IMR-90 (cell line): ENCODE measurements at regions not wholly inside any gene's neighbourhood (a gene's known extent, or its start where the extent isn't known, plus 50 kb on each side); places are given as distances from the start of the nearest gene placed in this dataset.

ENCODE experiments used
- ATAC-seq: fragments of 200-7000 bp; cut with Tn5 transposase; 2 replicates; pipeline ENCODE4 v1.9.1; 2020; ENCODE audit warnings: low read depth, mild to moderate bottlenecking, moderate library complexity
- BruUV-seq: library from RNA; stranded (reverse); fragments of 400-500 nt; replicated peaks from 2 replicates; lab custom pipeline; 2021; lab: Mats Ljungman, UMichigan
- CTCF ChIA-PET: fragments of 300-600 bp; formaldehyde crosslinking; extraction: SDS; loops from one replicate; lab custom pipeline; 2021; ENCODE audit warnings: antibody characterized with exemption; lab: Yijun Ruan, JAX
- POLR2A ChIA-PET: fragments of 300-600 bp; sonication (Branson Sonifier 250); formaldehyde crosslinking; loops from one replicate; lab custom pipeline; 2022; ENCODE audit warnings: antibody characterized with exemption; ENCODE audit not compliant: unreplicated experiment; lab: Charles Lee
- DNase-seq: peaks from one replicate; pipeline ENCODE4 v3.0.0; 2013
- H2AFZ ChIP-seq: replicated peaks from 2 replicates; pipeline ENCODE3; 2013; ENCODE audit warnings: low read length, mild to moderate bottlenecking; ENCODE audit not compliant: poor library complexity
- H2AK5ac ChIP-seq: 2 replicates; pipeline ENCODE4 v1.6.1; 2013; ENCODE audit warnings: low read depth, low read length, inconsistent platforms
- H2AK9ac ChIP-seq: replicated peaks from 2 replicates; pipeline ENCODE3; 2013; ENCODE audit warnings: mild to moderate bottlenecking, low read depth, low read length, moderate library complexity; ENCODE audit not compliant: poor library complexity
- H2BK120ac ChIP-seq: 2 replicates; pipeline ENCODE4 v1.6.1; 2013; ENCODE audit warnings: low read depth, low read length, inconsistent platforms
- H2BK15ac ChIP-seq: 3 replicates; pipeline ENCODE4 v1.6.1; 2013; ENCODE audit warnings: low read depth, low read length, inconsistent platforms
- H2BK20ac ChIP-seq: 2 replicates; pipeline ENCODE4 v1.6.1; 2013; ENCODE audit warnings: low read depth, mild to moderate bottlenecking, inconsistent platforms, low read length, moderate library complexity
- H2BK5ac ChIP-seq: 2 replicates; pipeline ENCODE4 v1.6.1; 2013; ENCODE audit warnings: mild to moderate bottlenecking, low read depth, low read length, inconsistent platforms; ENCODE audit not compliant: poor library complexity, severe bottlenecking
- H3K14ac ChIP-seq: replicated peaks from 2 replicates; pipeline ENCODE4 v1.6.1; 2013; ENCODE audit warnings: low read depth, low read length, inconsistent platforms
- H3K18ac ChIP-seq: 2 replicates; pipeline ENCODE4 v1.6.1; 2013; ENCODE audit warnings: low read depth, low read length, control low read depth
- H3K23ac ChIP-seq: 2 replicates; pipeline ENCODE4 v1.6.1; 2013; ENCODE audit warnings: low read depth, low read length, inconsistent platforms
- H3K27ac ChIP-seq: 2 replicates; pipeline ENCODE4 v1.5.1; 2013; ENCODE audit warnings: mild to moderate bottlenecking, control low read depth, low read length; ENCODE audit not compliant: insufficient read depth
- H3K27me3 ChIP-seq: 2 replicates; pipeline ENCODE4 v1.6.1; 2013; ENCODE audit warnings: low read length; ENCODE audit not compliant: control insufficient read depth, insufficient read depth
- H3K36me3 ChIP-seq: 2 replicates; pipeline ENCODE4 v1.6.1; 2013; ENCODE audit warnings: low read length, mixed read lengths; ENCODE audit not compliant: control insufficient read depth, insufficient read depth
- H3K4ac ChIP-seq: 2 replicates; pipeline ENCODE4 v1.6.1; 2013; ENCODE audit warnings: low read depth, low read length, inconsistent platforms
- H3K4me1 ChIP-seq: 2 replicates; pipeline ENCODE4 v1.6.1; 2013; ENCODE audit warnings: low read length, mixed read lengths; ENCODE audit not compliant: control insufficient read depth, insufficient read depth
- H3K4me2 ChIP-seq: 2 replicates; pipeline ENCODE4 v1.6.1; 2013; ENCODE audit warnings: low read depth, mild to moderate bottlenecking, control low read depth, low read length, moderate library complexity
- H3K4me3 ChIP-seq: 2 replicates; pipeline ENCODE4 v1.5.1; 2013; ENCODE audit warnings: low read depth, mild to moderate bottlenecking, control low read depth, low read length, moderate library complexity; ENCODE audit not compliant: insufficient read depth
- H3K56ac ChIP-seq: 2 replicates; pipeline ENCODE4 v1.6.1; 2013; ENCODE audit warnings: low read length, inconsistent platforms; ENCODE audit not compliant: insufficient read depth; ENCODE audit errors: extremely low read depth
- H3K79me1 ChIP-seq, 2 experiments: 2 replicates each; pipeline ENCODE4 v1.6.1; 2013; ENCODE audit warnings: low read length in 2 of 2, inconsistent platforms in 1 of 2, low read depth in 1 of 2
- H3K9ac ChIP-seq: 2 replicates; pipeline ENCODE4 v1.6.1; 2013; ENCODE audit warnings: low read depth, low read length, control low read depth
- H3K9me1 ChIP-seq: 2 replicates; pipeline ENCODE4 v1.6.1; 2013; ENCODE audit warnings: low read length, inconsistent platforms; ENCODE audit not compliant: insufficient read depth
- H3K9me3 ChIP-seq: 2 replicates; pipeline ENCODE4 v1.6.1; 2013; ENCODE audit warnings: low read length; ENCODE audit not compliant: control insufficient read depth, insufficient read depth
- H4K20me1 ChIP-seq: 2 replicates; pipeline ENCODE4 v1.6.1; 2013; ENCODE audit warnings: low read length, inconsistent platforms; ENCODE audit not compliant: insufficient read depth
- H4K5ac ChIP-seq: 2 replicates; pipeline ENCODE4 v1.6.1; 2013; ENCODE audit warnings: mild to moderate bottlenecking, low read depth, low read length, control low read depth
- H4K8ac ChIP-seq, 2 experiments: 2 replicates each; pipeline ENCODE4 v1.6.1; 2013; ENCODE audit warnings: low read depth in 2 of 2, low read length in 2 of 2, control low read depth in 1 of 2, inconsistent platforms in 1 of 2
- H4K91ac ChIP-seq: 2 replicates; pipeline ENCODE4 v1.6.1; 2013; ENCODE audit warnings: low read depth, low read length, inconsistent platforms; ENCODE audit not compliant: insufficient read depth
- BHLHE40 ChIP-seq: fragments of 150-350 bp; IDR thresholded peaks from 2 replicates; pipeline ENCODE4 v1.6.1; 2016; ENCODE audit warnings: mild to moderate bottlenecking, low read depth, low read length
- CEBPB ChIP-seq: IDR thresholded peaks from 2 replicates; pipeline ENCODE4 v1.6.1; 2012; ENCODE audit warnings: low read depth, low read length, improper control_type of control experiment
- CHD1 ChIP-seq: IDR thresholded peaks from 2 replicates; pipeline ENCODE4 v1.6.1; 2012; ENCODE audit warnings: low read depth, low read length, improper control_type of control experiment
- ELK1 ChIP-seq: fragments of 150-350 bp; IDR thresholded peaks from 2 replicates; pipeline ENCODE4 v1.6.1; 2016; ENCODE audit warnings: low read depth, mild to moderate bottlenecking, low read length, moderate library complexity, borderline replicate concordance
- MAFK ChIP-seq: IDR thresholded peaks from 2 replicates; pipeline ENCODE4 v1.6.1; 2012; ENCODE audit warnings: low read depth, low read length, improper control_type of control experiment
- MXI1 ChIP-seq: IDR thresholded peaks from 2 replicates; pipeline ENCODE4 v1.6.1; 2012; ENCODE audit warnings: low read depth, mild to moderate bottlenecking, low read length, moderate library complexity, borderline replicate concordance
- POLR2A ChIP-seq: IDR thresholded peaks from 2 replicates; pipeline ENCODE4 v1.6.1; 2012; ENCODE audit warnings: mild to moderate bottlenecking, low read depth, low read length
- RAD21 ChIP-seq: IDR thresholded peaks from 2 replicates; pipeline ENCODE4 v1.6.1; 2012; ENCODE audit warnings: low read length, improper control_type of control experiment
- RCOR1 ChIP-seq: IDR thresholded peaks from 2 replicates; pipeline ENCODE4 v1.6.1; 2012; ENCODE audit warnings: mild to moderate bottlenecking, low read length, improper control_type of control experiment; ENCODE audit not compliant: insufficient replicate concordance
- SMC3 ChIP-seq: fragments of 150-350 bp; IDR thresholded peaks from 2 replicates; pipeline ENCODE4 v1.6.1; 2016; ENCODE audit warnings: low read depth, mild to moderate bottlenecking, antibody characterized with exemption, low read length, moderate library complexity
- USF2 ChIP-seq: fragments of 150-350 bp; IDR thresholded peaks from 2 replicates; pipeline ENCODE4 v1.6.1; 2017; ENCODE audit warnings: mild to moderate bottlenecking, antibody characterized with exemption, low read length, low read depth
- WGBS, 2 experiments: methylation state at CpG; one replicate each; pipeline versions ENCODE4 v1.1.5 to v1.1.7; 2013; ENCODE audit warnings: missing lambda C conversion rate in 2 of 2; ENCODE audit not compliant: insufficient read length in 1 of 2; ENCODE audit errors: extremely low coverage in 2 of 2; 5-methylcytosine and 5-hydroxymethylcytosine counted together
- dilution Hi-C: fragments of 300-500 bp; cut with HindIII; formaldehyde crosslinking; loops from one replicate; pipeline ENCODE4 v1.14.3; 2018; ENCODE audit warnings: low sequenced_read_pairs; ENCODE audit not compliant: unreplicated experiment
- in situ Hi-C: fragments of 300-500 bp; cut with MboI; formaldehyde crosslinking; loops from 3 replicates; pipeline ENCODE4 v1.14.3; 2019; ENCODE audit warnings: low sequenced_read_pairs, inconsistent platforms, mixed read lengths
- intact Hi-C: fragments of 100-400 bp; cut with micrococcal nuclease; formaldehyde crosslinking; loops from 2 replicates; pipeline ENCODE4 v1.10.0; 2022

- dilution Hi-C loops, result no loop called here
- no CpG with 5 or more reads among the region's 1 CpG for WGBS, 2 experiments
- no peak overlapping the region for H4K5ac ChIP-seq
- H2BK5ac ChIP-seq, result no peak overlapping the region
- no peak overlapping the region for H4K8ac ChIP-seq
- no peak overlapping the region for H2AK9ac ChIP-seq
- H4K91ac ChIP-seq, result no peak overlapping the region
- H2AFZ ChIP-seq, result no peak overlapping the region
- no peak overlapping the region for H2BK20ac ChIP-seq
- H3K4me1 ChIP-seq, result no peaks in the 10 kb centered on the region
- H3K36me3 ChIP-seq, result no peaks in the 10 kb centered on the region
- no peak overlapping the region for H3K14ac ChIP-seq
- H3K4me2 ChIP-seq, result no peak overlapping the region
- H3K56ac ChIP-seq, result no peak overlapping the region
- no peak overlapping the region for H3K4me3 ChIP-seq
- no peak overlapping the region for H3K9ac ChIP-seq
- H3K9me1 ChIP-seq, result peaks cover 2% of the 10 kb centered on the region; the same call in 1 of the 2 replicates
- no peak overlapping the region for H2AK5ac ChIP-seq
- ATAC-seq (no peak), DNase-seq (no peak)
- H3K27me3 ChIP-seq, result no peaks in the 10 kb centered on the region
- intact Hi-C loops, result loop anchor here (5.0 kb wide), 2 partner anchors 35 to 40 kb away; a partner anchor contains a TSS
- POLR2A ChIA-PET, result no interaction called here
- no peak overlapping the region for H3K27ac ChIP-seq
- TF ChIP-seq MXI1, result no peak
- no peak for TF ChIP-seq CHD1
- no peak for TF ChIP-seq RAD21
- TF ChIP-seq MAFK, result no peak
- no peak for TF ChIP-seq BHLHE40
- TF ChIP-seq USF2, result no peak
- no peak for TF ChIP-seq RCOR1
- TF ChIP-seq ELK1, result no peak
- no peak for TF ChIP-seq POLR2A
- no peak for TF ChIP-seq CEBPB
- TF ChIP-seq SMC3, result no peak
- in situ Hi-C loops, result no loop called here
- no peak overlapping the region for H3K18ac ChIP-seq
- no peak overlapping the region for H3K23ac ChIP-seq
- no TSS peak for BruUV-seq
- no peaks in the 10 kb centered on the region for H3K79me1 ChIP-seq
- H3K4ac ChIP-seq, result no peak overlapping the region
- no peak overlapping the region for H2BK120ac ChIP-seq
- H3K9me3 ChIP-seq, result no peaks in the 10 kb centered on the region
- CTCF ChIA-PET, result no interaction called here
- H4K20me1 ChIP-seq, result no peaks in the 10 kb centered on the region
- H2BK15ac ChIP-seq, result no peak overlapping the region
Measured at GRCh38 chr11:66782726-66783125, 53.7 kb upstream of the SPTBN2 start.
